ENCODE measurements at regions not wholly inside any gene's neighbourhood (a gene's known extent, or its start where the extent isn't known, plus 50 kb on each side); places are given as distances from the start of the nearest gene placed in this dataset.

DNA sequence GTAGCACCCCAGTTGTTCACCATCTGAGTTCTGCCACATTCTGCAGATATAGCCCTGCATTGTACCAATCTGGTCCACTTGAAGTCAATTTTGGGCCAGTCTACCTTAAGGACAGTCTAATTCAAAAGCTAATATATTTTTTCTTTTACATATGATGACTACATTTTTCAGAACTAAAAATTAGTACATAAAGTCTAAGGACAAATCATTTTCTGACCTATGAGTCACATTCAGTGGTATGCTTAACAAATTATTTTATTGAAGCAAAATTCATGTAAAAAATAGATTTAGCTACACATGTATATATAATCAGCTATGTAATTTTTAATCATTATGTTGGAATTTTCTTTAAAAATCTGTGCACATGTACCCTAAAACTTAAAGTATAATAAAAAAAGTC is 52.1 kb upstream of the IL12A start:
- no peak overlapping the region for H3K4me3 ChIP-seq (ENCODE audit: low read depth in 1 of 5, low read length in 5 of 5)
- no peak overlapping the region for H3K9ac ChIP-seq (ENCODE audit: low read length in 5 of 5)
- no peaks in the 10 kb centered on the region for H3K4me1 ChIP-seq (ENCODE audit: control insufficient read depth in 5 of 5, insufficient read depth in 5 of 5, low read length in 5 of 5)
- no peaks in the 10 kb centered on the region for H3K27me3 ChIP-seq (ENCODE audit: control insufficient read depth in 5 of 5, insufficient read depth in 4 of 5, low read length in 5 of 5)
- no peak overlapping the region for H3K27ac ChIP-seq (ENCODE audit: low read depth, low read length)
- H3K9me3 ChIP-seq (ENCODE audit: control insufficient read depth in 5 of 5, low read length in 5 of 5) = peaks cover 0 to 12% (median 7%) of the 10 kb centered on the region in 5 donors
- H3K36me3 ChIP-seq (ENCODE audit: control insufficient read depth in 5 of 5, insufficient read depth in 5 of 5, low read length in 5 of 5) = no peaks in the 10 kb centered on the region

GRCh38 chr3:159937561-159938166 is 51.0 kb upstream of the IL12A start:
- Histone ChIP-seq H3K27me3 (ENCODE audit: control insufficient read depth in 5 of 5, insufficient read depth in 4 of 5, low read length in 5 of 5) (no peaks in the 10 kb centered on the region), H3K9ac (ENCODE audit: low read length in 5 of 5) (no peak overlapping the region), H3K4me3 (ENCODE audit: low read depth in 1 of 5, low read length in 5 of 5) (no peak overlapping the region), H3K36me3 (ENCODE audit: control insufficient read depth in 5 of 5, insufficient read depth in 5 of 5, low read length in 5 of 5) (no peaks in the 10 kb centered on the region), H3K27ac (ENCODE audit: low read depth, low read length) (no peak overlapping the region), H3K9me3 (ENCODE audit: control insufficient read depth in 5 of 5, low read length in 5 of 5) (peaks cover 0 to 12% (median 7%) of the 10 kb centered on the region in 5 donors), H3K4me1 (ENCODE audit: control insufficient read depth in 5 of 5, insufficient read depth in 5 of 5, low read length in 5 of 5) (no peaks in the 10 kb centered on the region)

DNA sequence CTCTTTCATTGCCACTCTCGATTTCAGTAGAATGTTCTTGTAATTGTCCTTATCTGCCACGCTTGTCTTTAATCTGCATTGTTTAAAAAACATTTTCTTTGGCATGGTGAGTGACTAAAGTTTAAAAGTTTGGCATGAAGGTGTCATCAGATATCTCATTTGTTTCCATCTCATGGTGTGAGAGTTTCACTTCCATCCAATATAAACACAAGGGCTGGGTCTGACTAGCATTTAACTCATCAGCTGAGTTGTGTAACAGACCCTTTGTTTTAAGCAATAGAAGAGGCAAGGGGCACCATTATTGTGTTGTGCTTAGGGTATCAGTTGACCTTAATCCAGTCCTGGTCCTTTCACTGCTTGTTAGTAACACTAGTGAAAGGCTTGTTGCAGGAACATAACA is 49.9 kb upstream of the IL12A start:
- H3K9me3 ChIP-seq (ENCODE audit: control insufficient read depth in 5 of 5, low read length in 5 of 5) = peaks cover 0 to 12% (median 7%) of the 10 kb centered on the region in 5 donors
- H3K27me3 ChIP-seq (ENCODE audit: control insufficient read depth in 5 of 5, insufficient read depth in 4 of 5, low read length in 5 of 5) = no peaks in the 10 kb centered on the region
- no peaks in the 10 kb centered on the region for H3K36me3 ChIP-seq (ENCODE audit: control insufficient read depth in 5 of 5, insufficient read depth in 5 of 5, low read length in 5 of 5)
- no peak overlapping the region for H3K9ac ChIP-seq (ENCODE audit: low read length in 5 of 5)
- H3K27ac ChIP-seq (ENCODE audit: low read depth, low read length) = no peak overlapping the region
- no peaks in the 10 kb centered on the region for H3K4me1 ChIP-seq (ENCODE audit: control insufficient read depth in 5 of 5, insufficient read depth in 5 of 5, low read length in 5 of 5)
- H3K4me3 ChIP-seq (ENCODE audit: low read depth in 1 of 5, low read length in 5 of 5) = no peak overlapping the region
